ENCODE measurements at regions not wholly inside any gene's neighbourhood (a gene's known extent, or its start where the extent isn't known, plus 50 kb on each side); places are given as distances from the start of the nearest gene placed in this dataset.

DNA sequence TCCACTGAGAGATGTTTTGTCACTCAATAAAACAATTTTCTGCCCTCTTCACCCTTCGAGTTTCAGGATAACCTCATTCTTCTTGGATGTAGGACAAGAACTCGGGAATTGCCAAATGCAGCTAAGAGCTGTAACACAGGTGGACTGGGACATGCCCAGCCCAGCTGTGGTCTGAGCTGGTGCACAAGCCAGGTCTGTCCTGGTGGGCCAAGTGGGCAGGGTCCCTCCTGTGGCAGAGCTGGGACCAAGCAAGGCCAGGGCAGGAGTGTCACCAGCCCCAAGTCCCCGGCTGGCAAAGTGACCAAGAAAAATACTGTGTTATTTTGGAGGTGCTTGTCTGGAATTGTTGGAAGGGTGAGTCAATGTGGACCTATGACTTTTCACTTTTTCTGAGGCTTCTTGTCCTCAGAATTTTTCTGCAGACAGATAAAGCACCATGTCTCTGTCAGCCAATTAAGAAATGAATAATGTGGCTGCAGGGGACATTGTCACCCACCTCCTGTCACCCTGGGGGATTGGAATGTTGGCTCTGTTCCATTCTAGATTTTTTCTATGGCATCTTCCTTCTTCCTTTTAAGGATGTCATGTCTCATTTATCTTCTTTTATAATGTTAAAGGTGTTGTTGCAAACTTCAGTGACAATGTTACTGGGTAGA lies 645.2 kb upstream of the EPHA6 start:
- ChIA-PET CTCF (no interaction called here), POLR2A (no interaction called here)
- no peak overlapping the region for H3K27ac Mint-ChIP-seq
- no peak for DNase-seq
- no peak overlapping the region for H3K4me3 Mint-ChIP-seq
- no peaks in the 10 kb centered on the region for H3K4me1 Mint-ChIP-seq
- H3K36me3 Mint-ChIP-seq (ENCODE audit: low read depth), result no peaks in the 10 kb centered on the region
- no peaks in the 10 kb centered on the region for H3K9me3 Mint-ChIP-seq
- H3K27me3 Mint-ChIP-seq, result no peaks in the 10 kb centered on the region

DNA sequence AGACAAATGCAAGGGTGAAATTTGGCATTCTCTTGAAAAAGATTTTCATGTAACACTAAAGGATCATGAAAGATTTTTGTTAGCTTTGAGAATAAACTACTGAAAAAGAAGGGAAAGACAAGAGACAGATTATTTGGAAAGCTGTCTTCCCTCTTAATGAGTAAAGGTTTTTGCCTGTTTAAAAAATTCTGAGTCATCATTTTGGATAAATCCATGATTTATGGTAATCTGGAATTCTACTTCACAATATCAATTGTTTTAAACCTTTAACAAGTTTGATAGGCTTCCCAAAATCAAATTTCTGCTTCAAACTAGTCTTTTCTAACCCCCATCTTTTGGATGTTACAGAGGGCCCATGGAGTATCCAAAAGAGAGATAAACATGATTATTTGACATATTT lies 641.5 kb upstream of the EPHA6 start:
- Mint-ChIP-seq H3K27me3 (no peaks in the 10 kb centered on the region), H3K4me1 (no peaks in the 10 kb centered on the region), H3K4me3 (no peak overlapping the region), H3K36me3 (ENCODE audit: low read depth) (no peaks in the 10 kb centered on the region), H3K9me3 (peaks cover 3% of the 10 kb centered on the region), H3K27ac (no peak overlapping the region)
- no peak for DNase-seq
- ChIA-PET CTCF (no interaction called here), POLR2A (no interaction called here)

DNA sequence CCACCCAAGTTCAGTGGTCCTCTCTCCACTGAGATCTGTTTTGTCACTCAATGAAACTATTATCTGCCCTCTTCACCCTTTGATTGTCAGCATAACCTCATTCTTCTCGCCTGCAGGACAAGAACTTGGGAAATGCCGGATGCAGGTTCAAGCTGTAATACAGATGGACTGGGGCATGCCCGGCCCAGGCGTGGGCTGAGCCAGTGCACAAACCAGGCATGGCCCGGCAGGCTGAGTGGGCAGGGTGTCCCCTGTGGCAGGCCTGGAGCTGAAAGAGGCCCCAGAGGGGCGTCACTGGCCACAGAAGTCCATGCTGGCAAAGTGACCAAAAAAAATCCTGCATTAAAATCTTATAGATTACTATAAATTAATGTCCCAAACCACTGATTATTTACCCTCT lies 638.9 kb upstream of the EPHA6 start:
- no peak overlapping the region for H3K27ac Mint-ChIP-seq
- H3K4me3 Mint-ChIP-seq, result no peak overlapping the region

GRCh38 chr3:96182756-96183155 lies 631.6 kb upstream of the EPHA6 start:
- Mint-ChIP-seq H3K9me3 (no peaks in the 10 kb centered on the region), H3K36me3 (ENCODE audit: low read depth) (no peaks in the 10 kb centered on the region), H3K4me3 (no peak overlapping the region), H3K4me1 (no peaks in the 10 kb centered on the region), H3K27me3 (no peaks in the 10 kb centered on the region), H3K27ac (no peak overlapping the region)
- no peak for DNase-seq
- POLR2A ChIA-PET, result no interaction called here
- CTCF ChIA-PET, result no interaction called here

More for the DNA sequence above, 638.9 kb upstream of the EPHA6 start:
- no peak for DNase-seq
- no peaks in the 10 kb centered on the region for H3K4me1 Mint-ChIP-seq
- CTCF ChIA-PET, result no interaction called here
- H3K36me3 Mint-ChIP-seq (ENCODE audit: low read depth), result no peaks in the 10 kb centered on the region
- no peaks in the 10 kb centered on the region for H3K27me3 Mint-ChIP-seq
- POLR2A ChIA-PET, result no interaction called here
- peaks cover 3% of the 10 kb centered on the region for H3K9me3 Mint-ChIP-seq

GRCh38 chr3:96183871-96184270 lies 630.5 kb upstream of the EPHA6 start:
- DNase-seq, result no peak
- Mint-ChIP-seq H3K27me3 (no peaks in the 10 kb centered on the region), H3K27ac (no peak overlapping the region), H3K9me3 (no peaks in the 10 kb centered on the region), H3K4me3 (no peak overlapping the region), H3K36me3 (ENCODE audit: low read depth) (no peaks in the 10 kb centered on the region), H3K4me1 (no peaks in the 10 kb centered on the region)
- ChIA-PET CTCF (no interaction called here), POLR2A (no interaction called here)

- no peaks in the 10 kb centered on the region for H3K4me1 Mint-ChIP-seq
- no peaks in the 10 kb centered on the region for H3K36me3 Mint-ChIP-seq (ENCODE audit: low read depth)
- H3K27ac Mint-ChIP-seq, result no peak overlapping the region
- H3K27me3 Mint-ChIP-seq, result no peaks in the 10 kb centered on the region
- CTCF ChIA-PET, result no interaction called here
- no peak for DNase-seq
- no peaks in the 10 kb centered on the region for H3K9me3 Mint-ChIP-seq
- POLR2A ChIA-PET, result no interaction called here
- no peak overlapping the region for H3K4me3 Mint-ChIP-seq
Measured at GRCh38 chr3:96190024-96190616, 624.3 kb upstream of the EPHA6 start.

DNA sequence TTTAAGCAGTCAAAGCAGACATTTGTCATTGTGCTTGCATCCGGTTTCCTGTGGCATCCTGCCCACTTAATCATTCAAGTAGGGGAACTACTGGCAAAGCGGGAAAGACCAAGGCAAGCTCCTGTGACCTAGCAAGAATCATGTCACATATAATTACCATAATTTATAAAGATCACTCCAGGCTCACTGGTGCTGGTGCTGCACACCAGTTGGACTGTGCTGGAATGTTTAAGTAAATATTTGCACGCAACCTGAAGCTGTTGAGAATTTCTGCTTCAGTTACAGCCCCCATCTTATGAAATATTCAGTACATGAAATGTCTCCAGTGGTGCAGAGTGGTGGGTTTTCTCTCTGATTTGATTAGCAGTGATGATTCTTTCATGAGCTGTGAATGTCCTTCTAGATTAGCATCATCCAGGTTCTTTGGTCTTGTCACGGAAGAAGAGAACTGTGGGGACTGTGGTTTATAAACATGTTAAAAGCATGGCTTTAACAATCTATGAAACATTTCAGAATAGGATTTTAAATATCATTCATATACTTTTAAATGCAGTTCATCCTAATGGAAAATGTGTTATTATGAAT lies 621.3 kb upstream of the EPHA6 start:
- no peaks in the 10 kb centered on the region for H3K9me3 Mint-ChIP-seq
- CTCF ChIA-PET, result no interaction called here
- no peak for DNase-seq
- POLR2A ChIA-PET, result no interaction called here
- no peak overlapping the region for H3K27ac Mint-ChIP-seq
- no peak overlapping the region for H3K4me3 Mint-ChIP-seq
- no peaks in the 10 kb centered on the region for H3K27me3 Mint-ChIP-seq
- H3K36me3 Mint-ChIP-seq (ENCODE audit: low read depth), result no peaks in the 10 kb centered on the region
- no peaks in the 10 kb centered on the region for H3K4me1 Mint-ChIP-seq

GRCh38 chr3:96200897-96201296 lies 613.5 kb upstream of the EPHA6 start:
- Mint-ChIP-seq H3K4me3 (no peak overlapping the region), H3K4me1 (no peaks in the 10 kb centered on the region), H3K27ac (no peak overlapping the region), H3K27me3 (no peaks in the 10 kb centered on the region), H3K36me3 (ENCODE audit: low read depth) (no peaks in the 10 kb centered on the region), H3K9me3 (peaks cover 2% of the 10 kb centered on the region)
- CTCF ChIA-PET, result no interaction called here
- DNase-seq, result no peak
- POLR2A ChIA-PET, result interaction anchor here (0.5 kb wide), 1 partner anchor 29 kb away, joined by 3 read pairs; no protein-coding TSS in a partner anchor

DNA sequence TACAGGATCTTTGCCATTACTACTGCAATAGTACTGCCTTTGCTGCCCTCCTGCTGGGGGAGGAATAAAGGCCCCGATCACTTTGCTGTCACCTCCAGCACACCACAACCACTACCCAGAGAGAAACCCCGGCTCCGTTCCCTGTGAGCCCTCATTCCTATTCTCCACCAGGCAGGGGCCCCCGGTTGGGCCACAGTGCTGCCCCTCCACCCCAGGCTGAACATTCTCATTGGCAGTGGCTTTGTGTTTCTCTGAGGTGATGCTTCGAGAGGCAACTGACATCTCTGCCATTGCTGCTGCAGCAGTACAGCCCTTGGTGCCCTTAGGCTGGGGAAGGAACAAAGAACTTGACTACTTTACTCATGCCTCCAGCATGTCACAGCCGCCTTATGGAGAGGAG lies 612.9 kb upstream of the EPHA6 start:
- H3K4me3 Mint-ChIP-seq, result no peak overlapping the region
- no peaks in the 10 kb centered on the region for H3K27me3 Mint-ChIP-seq
- H3K27ac Mint-ChIP-seq, result no peak overlapping the region
- CTCF ChIA-PET, result no interaction called here
- H3K36me3 Mint-ChIP-seq (ENCODE audit: low read depth), result no peaks in the 10 kb centered on the region
- POLR2A ChIA-PET, result interaction anchor here (0.5 kb wide), 1 partner anchor 30 kb away, joined by 3 read pairs; no protein-coding TSS in a partner anchor
- peaks cover 4% of the 10 kb centered on the region for H3K9me3 Mint-ChIP-seq
- DNase-seq, result no peak
- no peaks in the 10 kb centered on the region for H3K4me1 Mint-ChIP-seq

GRCh38 chr3:96202181-96202580 lies 612.2 kb upstream of the EPHA6 start:
- Mint-ChIP-seq H3K9me3 (peaks cover 4% of the 10 kb centered on the region), H3K4me3 (no peak overlapping the region), H3K36me3 (ENCODE audit: low read depth) (no peaks in the 10 kb centered on the region), H3K27ac (no peak overlapping the region), H3K4me1 (no peaks in the 10 kb centered on the region), H3K27me3 (no peaks in the 10 kb centered on the region)
- no peak for DNase-seq
- CTCF ChIA-PET, result no interaction called here
- POLR2A ChIA-PET, result no interaction called here

GRCh38 chr3:96209699-96210098 lies 604.7 kb upstream of the EPHA6 start:
- DNase-seq, result no peak
- H3K9me3 Mint-ChIP-seq, result peaks cover 9% of the 10 kb centered on the region
- no peaks in the 10 kb centered on the region for H3K36me3 Mint-ChIP-seq (ENCODE audit: low read depth)
- no peaks in the 10 kb centered on the region for H3K27me3 Mint-ChIP-seq
- no peak overlapping the region for H3K27ac Mint-ChIP-seq
- no peaks in the 10 kb centered on the region for H3K4me1 Mint-ChIP-seq
- CTCF ChIA-PET, result no interaction called here
- H3K4me3 Mint-ChIP-seq, result no peak overlapping the region
- POLR2A ChIA-PET, result no interaction called here

- Mint-ChIP-seq H3K9me3 (peaks cover 10% of the 10 kb centered on the region), H3K4me1 (no peaks in the 10 kb centered on the region), H3K27ac (no peak overlapping the region), H3K27me3 (no peaks in the 10 kb centered on the region), H3K4me3 (no peak overlapping the region), H3K36me3 (ENCODE audit: low read depth) (no peaks in the 10 kb centered on the region)
- ChIA-PET CTCF (no interaction called here), POLR2A (no interaction called here)
- no peak for DNase-seq
Measured at GRCh38 chr3:96213393-96213792, 601.0 kb upstream of the EPHA6 start.

GRCh38 chr3:96214941-96215340 lies 599.5 kb upstream of the EPHA6 start:
- Mint-ChIP-seq H3K4me3 (no peak overlapping the region), H3K9me3 (peaks cover 6% of the 10 kb centered on the region), H3K27ac (no peak overlapping the region), H3K27me3 (no peaks in the 10 kb centered on the region), H3K4me1 (no peaks in the 10 kb centered on the region), H3K36me3 (ENCODE audit: low read depth) (no peaks in the 10 kb centered on the region)
- ChIA-PET CTCF (no interaction called here), POLR2A (no interaction called here)
- no peak for DNase-seq

DNA sequence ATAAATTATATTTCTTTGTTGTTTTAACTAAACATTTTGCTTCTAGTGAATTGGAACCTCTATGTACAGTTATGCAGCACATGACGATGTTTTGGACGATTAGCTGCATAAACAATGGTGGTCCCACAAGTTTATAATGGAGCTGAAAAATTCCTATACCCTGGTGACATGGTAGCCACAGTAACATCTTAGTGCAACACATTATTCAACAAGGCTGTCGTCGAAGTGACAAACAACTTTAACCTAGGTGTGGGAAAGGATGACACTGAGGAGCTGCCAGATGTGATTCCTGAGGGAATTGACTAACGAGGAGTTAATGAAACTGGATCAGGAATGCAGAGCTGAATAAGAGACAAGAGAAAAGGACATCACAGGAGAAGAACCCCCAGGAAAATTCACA lies 588.9 kb upstream of the EPHA6 start:
- H3K27ac Mint-ChIP-seq, result no peak overlapping the region
- no peaks in the 10 kb centered on the region for H3K36me3 Mint-ChIP-seq (ENCODE audit: low read depth)
- no peak for DNase-seq
- no peak overlapping the region for H3K4me3 Mint-ChIP-seq
- H3K9me3 Mint-ChIP-seq, result peaks cover 5% of the 10 kb centered on the region
- no peaks in the 10 kb centered on the region for H3K4me1 Mint-ChIP-seq
- POLR2A ChIA-PET, result no interaction called here
- no peaks in the 10 kb centered on the region for H3K27me3 Mint-ChIP-seq
- CTCF ChIA-PET, result no interaction called here
